GM18508 (cell line): ENCODE measurements at regions not wholly inside any gene's neighbourhood (a gene's known extent, or its start where the extent isn't known, plus 50 kb on each side); places are given as distances from the start of the nearest gene placed in this dataset.

Experiments
- ATAC-seq: cut with Tn5 transposase; IDR thresholded peaks from one replicate; pipeline ENCODE4 v1.9.1; 2021; ENCODE audit warnings: moderate number of reproducible peaks; ENCODE audit not compliant: insufficient read depth, unreplicated experiment

DNA sequence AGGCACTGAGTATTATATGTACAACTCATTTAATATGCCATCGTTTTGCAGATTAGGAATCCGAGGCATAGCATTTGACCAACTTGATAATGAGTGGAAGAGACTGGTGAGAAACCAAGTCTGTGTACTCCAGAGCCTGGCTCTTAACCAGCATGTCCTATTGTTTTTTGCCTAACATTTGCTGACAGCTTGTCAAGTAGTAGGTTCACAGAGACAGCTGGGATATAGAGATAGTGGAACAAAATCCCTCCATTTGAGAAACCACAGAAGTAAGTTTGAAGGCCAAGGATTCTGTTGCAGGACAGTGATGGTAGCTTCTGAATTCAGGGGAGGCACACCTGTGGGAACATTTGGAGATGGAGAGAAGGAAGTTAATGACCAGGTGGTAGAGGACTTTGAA, 206.9 kb upstream of the PRPS1L1 start:
- ATAC-seq = no peak

DNA sequence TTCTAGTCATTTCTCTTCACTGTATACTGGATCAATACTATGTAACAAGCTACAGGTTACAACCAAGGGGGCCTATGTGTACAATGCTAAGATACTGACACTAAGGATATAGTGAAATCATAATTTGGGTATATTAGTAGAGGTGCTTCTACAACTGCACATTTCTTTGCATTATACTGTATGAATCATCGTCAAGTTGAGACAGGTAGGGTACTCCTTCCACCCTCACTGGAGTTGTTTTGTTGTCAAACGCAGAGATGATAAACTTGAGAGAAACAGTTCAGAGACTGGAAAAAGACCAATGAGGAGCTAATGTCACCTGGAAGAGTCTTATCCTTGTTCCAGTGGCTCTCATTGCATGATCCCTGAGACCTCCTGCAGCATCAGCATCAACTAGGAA, 208.2 kb upstream of the PRPS1L1 start:
- ATAC-seq = no peak

DNA sequence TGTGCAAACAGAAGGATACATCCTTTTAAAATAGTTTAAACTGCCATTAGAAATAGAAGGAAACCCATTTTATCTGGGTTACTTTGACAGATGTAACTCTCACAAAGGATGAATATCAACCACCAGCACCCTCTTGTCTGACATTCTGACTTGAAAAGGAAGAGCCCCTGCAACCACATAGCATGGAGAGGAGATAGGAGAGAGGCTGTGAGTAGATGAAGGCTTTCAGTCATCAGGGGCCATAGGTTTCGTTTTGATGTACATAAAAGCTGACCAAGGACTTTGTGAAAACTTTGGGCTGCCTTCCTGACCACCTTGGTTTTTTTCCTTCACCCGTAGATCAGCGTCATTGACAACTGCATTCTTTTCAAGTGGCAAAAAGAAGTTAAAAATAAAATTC, 211.6 kb upstream of the PRPS1L1 start:
- ATAC-seq = no peak

DNA sequence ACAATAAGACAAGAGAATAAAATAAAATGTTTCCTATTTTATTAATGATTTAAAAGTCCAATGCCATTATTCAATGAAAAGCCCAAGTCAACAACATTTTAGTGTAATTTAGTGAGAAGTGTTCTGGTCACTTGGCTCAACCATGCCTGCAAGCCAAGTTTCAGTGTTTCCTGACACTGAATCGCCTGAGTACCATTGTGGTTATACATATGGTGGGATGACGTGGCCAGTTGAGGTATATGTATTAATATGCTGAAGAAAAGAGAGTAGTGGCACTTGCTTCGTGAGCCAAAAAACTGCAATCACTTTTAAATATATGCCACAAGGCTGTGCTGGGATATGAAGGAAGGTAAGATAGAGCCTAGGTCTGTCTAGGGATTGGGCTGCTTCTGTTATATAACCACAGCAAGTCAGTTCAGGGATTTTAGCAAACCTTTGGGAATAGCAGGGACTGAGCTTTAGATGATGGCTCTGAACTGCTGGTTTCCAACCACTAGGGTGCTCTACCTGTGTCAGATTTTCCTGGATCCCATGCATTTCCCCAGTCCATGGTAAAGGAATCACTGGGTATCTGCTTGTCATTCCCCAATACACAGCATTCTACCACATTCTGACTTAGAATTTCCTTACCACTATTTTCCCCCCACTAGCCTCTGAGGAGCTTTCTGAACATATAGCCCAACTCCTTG, 214.0 kb upstream of the PRPS1L1 start:
- ATAC-seq = no peak

DNA sequence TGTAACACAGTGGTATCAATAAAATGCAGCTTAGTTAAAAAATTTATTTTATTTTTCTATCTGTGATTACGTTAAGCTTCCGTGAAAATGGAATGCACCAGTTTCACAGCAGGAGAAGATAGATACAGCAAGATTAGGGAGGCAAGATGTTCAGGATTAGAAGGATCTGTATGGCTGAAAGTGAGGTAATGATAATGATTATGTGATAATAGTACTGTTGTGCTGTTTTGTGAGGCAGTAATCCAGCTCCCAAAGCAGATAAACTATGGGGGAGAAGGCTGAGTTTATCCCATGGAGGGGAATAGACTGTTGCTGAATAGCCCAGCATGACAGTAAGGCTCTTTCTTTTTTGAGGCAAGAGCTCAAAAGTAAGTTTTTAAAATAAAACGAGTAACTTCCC, 216.1 kb upstream of the PRPS1L1 start:
- no peak for ATAC-seq

DNA sequence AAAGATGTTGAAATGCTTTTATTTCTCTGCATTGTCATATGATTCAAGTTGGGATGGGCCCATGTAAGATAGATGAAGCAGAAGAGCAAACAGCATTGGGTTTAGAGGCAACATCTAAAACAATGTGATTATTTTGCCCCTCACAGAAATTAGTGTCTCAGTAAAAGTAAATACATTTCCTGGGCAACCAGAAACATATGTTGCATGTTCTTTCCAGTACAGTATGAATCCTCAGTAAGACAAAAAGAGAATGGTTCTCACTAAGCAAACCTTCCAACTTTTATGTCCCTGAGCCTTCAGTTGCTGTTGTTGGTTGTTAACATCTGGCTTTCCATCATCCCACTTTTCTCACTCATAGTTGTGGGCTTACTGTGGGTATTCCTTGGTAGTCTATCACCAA, 222.5 kb upstream of the PRPS1L1 start:
- ATAC-seq = no peak

DNA sequence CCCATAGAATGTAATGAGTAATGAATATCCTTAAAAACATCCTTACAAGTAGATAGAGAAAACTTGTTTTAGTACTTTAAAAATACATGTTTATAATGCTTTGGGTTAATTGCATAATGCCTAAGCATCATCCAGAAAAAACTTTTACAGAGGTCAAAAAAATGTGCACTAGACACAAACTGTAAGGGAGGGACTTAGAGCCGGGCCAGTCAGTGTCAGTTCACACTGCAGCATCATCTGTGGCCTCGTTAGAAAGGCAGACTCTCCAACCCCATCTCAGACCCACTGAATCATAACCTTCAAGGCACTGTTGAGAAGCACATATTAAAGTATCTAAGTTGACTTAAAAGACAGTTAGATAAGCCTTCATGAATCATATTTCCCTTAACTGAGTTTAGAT, 230.1 kb upstream of the PRPS1L1 start:
- no peak for ATAC-seq

DNA sequence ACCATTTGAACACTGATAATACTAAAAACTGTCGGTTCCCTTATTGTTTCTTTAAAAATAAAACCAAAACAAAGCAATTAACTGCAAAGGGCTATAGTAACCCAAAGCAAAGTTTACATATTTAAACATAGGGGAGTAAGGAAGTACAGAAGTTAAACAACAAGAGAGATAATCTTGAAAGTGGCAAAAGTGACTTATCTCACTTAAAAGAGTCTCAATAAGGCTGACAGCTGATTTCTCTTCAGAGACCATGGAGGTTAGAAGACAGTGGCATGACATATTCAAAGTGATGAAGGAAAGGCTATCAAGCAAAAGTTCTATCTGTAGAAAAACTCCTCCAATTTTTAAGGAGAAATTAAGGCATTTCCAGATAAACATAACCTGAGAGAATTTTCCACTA, 233.5 kb upstream of the HDAC9 start:
- ATAC-seq = no peak

DNA sequence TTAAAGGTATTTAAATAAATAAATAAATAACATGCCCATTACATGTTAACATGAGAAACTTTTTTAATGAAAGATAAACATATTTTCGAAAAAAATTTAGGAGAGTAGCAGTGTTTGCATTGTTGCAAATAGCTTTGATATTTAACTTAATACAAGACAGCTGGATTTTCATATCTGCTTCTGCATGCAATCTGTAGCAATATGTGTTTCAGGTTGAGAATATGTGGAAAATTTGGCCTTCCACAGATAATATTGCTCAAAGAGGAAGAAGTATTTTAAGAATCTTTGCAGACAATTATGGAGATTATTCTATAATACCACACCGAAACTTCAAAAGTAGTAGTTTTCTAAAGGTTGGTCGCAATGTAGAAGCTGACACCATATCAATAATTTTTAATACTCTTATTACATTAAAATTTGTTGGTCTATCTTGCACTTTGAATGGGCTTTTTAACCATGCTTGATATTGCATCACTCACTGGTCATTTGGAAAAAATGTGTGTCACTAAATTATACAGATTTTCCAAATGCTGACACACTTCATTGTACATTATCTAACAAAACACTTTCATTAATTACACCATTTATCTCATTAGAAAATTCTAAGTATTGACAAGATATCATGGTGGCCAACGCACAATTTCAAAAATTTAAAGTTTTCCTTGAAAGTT, 229.8 kb upstream of the HDAC9 start:
- no peak for ATAC-seq

DNA sequence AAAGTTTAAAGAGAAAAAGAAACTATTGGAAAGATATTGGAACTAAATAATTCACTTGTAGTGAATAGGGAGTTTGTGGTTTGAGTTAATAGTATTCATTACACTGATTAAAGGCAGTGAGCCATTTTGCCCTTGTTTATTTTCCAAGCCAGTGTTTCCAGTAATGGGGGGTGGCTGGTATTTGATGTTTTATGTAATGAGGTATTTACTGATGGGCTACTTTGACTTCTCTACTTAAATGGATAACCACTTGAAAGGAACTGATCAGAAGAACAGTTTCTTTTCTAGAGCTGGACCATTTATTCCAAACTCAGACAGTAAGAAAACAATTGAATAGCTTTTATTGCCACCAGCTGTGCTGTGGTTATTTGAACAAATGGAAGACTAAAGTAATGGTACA, 227.0 kb upstream of the HDAC9 start:
- no peak for ATAC-seq

DNA sequence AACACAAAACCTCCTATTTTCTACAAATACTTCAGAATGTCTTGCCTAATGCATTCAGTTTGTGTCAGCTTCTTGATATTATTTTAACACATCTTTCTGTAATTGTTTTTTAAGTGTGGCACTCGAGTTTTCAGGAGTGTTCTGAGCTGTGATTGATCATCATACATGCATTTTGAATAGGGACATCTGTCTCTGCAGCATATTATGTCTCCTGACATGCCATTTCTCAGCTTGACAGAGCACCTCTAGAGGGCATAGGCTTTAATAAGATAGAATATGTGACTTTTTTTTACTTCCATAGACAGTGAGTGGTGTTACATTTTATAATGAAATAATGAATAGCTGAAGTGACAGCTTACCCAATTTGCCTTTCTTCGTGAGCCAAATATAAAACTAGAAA, 219.2 kb upstream of the HDAC9 start:
- ATAC-seq = no peak

DNA sequence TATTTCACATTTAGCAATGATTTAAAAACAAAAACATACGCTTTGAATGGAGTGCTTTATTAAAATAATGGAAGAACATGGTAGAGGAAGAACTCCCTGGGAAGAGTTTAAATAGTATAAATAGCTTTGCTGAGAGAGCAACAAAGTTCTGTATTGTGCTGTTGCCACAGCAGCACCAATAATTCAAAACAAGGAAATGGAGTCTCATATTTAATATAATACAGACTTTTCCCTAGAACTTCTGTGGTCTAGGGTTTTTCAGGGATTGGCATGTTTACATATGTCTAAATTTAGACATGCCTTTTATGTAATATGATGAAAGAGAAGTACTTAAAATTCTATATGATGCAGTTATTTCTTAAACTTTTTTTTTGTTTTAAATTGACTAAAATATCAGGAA, 217.2 kb upstream of the HDAC9 start:
- no peak for ATAC-seq

DNA sequence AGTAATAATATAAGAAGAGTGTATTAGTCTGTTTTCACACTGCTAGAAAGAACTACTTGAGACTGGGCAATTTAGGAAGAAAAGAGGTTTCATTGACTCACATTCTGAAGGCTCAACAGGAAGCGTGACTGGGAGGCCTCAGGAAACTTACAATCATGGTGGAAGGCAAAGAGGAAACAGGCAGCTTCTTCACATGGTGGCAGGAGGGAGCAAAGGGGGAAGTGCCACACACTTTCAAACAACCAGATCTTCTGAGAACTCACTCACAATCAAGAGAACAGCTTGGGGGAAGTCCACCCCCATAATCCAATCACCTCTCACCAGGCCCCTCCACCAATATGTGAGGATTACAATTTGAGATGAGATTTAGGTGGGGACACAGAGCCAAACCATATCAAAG, 212.5 kb upstream of the HDAC9 start:
- ATAC-seq = no peak

DNA sequence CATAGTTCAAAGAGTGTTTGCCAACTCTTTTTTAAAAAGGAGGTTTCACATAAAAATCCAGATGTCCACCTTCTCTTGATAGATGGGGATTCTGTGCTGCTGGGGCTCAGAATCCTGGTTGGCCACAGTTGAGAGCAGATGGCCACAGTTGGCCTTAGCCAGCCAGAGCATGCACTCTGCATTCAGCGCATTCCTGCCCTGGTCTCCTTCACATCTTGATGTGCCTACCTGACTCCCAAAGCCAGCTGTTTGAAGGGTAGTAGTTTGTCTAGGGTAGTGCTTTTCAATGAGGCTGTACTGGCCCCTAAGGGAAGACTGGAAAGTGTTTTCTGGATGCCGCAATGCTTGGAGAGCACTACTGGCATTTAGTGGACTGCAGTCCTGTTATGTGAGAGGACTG, 208.1 kb upstream of the HDAC9 start:
- no peak for ATAC-seq

DNA sequence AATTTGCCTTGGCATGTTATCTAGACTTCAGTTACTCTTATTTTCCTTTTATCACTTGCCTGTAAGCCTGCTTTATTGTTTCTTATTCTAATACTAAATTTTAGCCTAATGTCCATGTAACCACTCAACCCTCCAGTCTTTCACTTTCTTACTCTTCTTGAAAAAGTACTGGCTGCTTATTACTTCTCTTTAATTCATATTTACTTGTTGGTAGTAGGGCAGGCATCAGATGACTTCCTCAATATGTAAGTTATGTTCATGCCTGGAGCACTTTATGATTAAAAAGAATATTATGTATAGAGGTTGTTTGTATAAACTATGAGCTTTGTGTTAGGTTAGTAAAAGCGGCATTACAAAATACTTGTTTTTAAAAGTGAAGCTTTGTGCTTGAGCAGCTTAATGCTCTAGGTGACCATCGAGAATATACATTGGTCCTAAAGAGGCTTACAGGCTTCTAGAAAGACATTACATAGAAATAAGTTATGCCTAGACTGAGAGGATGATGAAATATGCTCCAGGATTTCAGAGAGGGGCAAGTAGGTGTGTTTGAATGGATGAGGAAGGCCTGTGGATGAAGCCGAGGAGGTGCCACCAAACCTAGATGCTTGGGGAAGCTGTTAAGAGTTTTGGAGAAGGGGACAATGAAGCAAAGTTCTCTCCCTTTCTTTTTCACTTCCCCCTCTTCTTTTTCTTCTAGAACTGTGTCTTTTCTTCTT, 207.1 kb upstream of the HDAC9 start:
- no peak for ATAC-seq

DNA sequence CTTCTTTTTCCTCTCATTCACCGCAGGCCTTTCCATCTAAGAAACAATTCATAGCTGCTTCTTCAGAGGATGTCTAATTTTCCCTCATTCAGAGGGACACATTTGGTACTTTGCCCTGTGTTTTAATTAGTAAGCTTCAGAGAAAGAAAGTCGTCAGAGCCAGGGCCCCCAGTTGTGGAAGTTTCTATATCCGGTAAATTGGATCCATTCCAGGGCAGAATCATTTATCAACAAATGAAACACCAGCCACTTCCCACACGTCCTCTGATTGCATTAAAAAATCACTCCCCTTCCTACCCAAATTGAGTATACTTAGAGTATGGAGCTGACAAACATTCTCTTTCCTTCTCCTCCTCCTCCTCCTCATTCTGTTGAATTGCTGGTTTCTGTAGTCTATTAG, 205.8 kb upstream of the HDAC9 start:
- no peak for ATAC-seq

DNA sequence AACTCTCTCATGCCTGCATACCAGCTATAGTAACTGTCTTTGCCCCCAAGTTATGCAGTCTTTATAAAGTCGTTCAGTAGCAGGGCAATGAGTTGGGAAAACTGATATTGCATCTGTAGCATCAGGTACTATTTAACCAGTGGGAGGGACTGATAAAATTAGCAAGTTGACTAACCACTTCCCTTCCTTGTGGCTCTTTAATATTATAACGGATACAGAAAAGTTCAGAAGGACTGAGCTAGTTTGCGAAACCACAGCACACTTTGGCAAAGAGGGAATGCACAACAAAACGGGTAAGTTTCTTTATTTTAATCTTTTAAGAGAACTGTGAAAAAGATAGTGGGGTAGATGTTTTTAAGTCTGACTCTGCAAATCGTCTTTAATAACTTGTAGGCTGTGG, 205.3 kb upstream of the HDAC9 start:
- peak; percentile 86 for ATAC-seq

DNA sequence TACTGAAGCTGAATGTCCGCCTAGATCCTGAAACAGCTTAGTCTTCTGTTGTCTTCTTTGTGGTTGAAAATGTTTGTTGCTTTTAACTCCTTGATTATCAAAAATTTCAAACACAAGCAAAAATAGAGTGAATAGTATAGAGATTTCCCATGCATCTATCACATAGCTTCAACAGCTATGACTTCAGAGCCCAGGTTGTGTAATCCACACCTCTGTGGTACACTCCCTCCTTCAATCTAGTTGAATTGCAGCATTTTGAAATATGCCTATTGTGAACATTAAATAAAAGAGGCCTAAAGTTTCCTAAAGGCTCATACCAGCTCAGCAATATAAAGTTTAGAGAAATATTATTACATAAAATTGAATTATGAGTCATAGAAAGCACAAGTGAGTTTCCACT, 204.7 kb upstream of the HDAC9 start:
- ATAC-seq = no peak

DNA sequence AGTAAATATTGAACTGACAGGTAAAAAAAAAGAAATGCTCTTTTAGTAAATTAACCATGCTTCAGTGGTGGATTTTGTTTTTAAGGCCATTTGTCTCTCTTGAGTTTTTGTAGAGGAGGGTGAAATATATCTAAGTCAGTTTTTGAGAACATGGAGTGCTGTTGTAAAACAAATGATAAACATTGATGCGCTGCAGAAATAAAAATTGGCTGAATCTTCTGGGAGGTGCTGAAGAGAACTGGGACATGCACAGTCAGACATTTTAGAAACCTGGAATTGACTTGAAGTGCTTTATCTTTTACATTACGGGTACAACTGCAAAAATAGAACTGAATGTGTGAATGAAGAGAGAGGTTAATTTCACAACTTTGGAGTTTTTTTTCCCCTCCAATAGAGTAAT, 203.0 kb upstream of the HDAC9 start:
- no peak for ATAC-seq

DNA sequence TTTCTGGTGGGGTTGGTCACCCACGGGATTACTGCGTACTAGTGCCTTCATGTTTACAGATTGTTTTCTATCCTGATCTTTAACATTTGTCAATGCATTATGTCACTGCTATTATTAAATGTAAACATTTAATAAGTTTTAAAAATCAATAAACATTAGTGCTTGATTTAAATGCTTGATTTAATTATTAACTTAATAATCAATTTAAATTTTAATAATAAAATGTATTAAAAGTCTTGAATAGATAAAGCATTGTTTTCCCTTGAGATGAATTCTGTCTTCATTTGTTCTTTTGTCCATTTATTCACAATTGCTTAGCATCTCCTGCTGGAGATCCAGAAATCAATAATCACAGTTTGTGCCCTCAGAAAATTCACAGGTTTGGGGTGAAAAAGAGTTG, 201.8 kb upstream of the HDAC9 start:
- ATAC-seq = no peak

DNA sequence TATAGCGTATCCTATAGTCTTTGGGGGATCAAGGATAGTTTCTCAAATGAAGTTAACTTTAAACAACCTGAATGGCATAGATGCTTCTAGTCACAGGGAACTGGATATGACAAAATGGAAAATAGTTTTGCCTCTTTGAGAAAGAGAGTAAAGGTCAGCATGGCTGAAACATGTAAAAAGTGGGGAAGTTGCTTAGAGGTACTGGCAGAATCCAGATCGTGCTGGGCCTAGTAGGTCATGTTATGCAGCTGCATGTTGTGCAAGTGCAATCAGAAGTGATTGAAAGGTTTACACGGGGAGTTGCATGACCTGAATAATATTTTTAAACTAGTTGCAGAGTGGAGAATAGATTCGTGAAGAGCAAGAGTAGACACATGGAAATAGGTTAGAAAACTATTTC, 201.1 kb upstream of the HDAC9 start:
- no peak for ATAC-seq
